ENCODE measurements at regions not wholly inside any gene's neighbourhood (a gene's known extent, or its start where the extent isn't known, plus 50 kb on each side); places are given as distances from the start of the nearest gene placed in this dataset.

GRCh38 chr1:80274256-80274655 lies 1267.7 kb upstream of the ADGRL4 start:
- TF ChIP-seq CTCF (IDR thresholded peaks at IDR 0.05; ENCODE audit: low read length): no peak
- TF ChIP-seq EZH2phosphoT487 (IDR thresholded peaks at IDR 0.05; ENCODE audit: low read length): no peak
- no peak for TF ChIP-seq EZH2 (optimal IDR thresholded peaks at IDR 0.05; ENCODE audit: low read depth, low read length)

All from MM.1S (cell line).